Effector CD8-positive, alpha-beta T cell (primary cell): ENCODE measurements at regions not wholly inside any gene's neighbourhood (a gene's known extent, or its start where the extent isn't known, plus 50 kb on each side); places are given as distances from the start of the nearest gene placed in this dataset.
"Not testable (repeated sequence)": the region's sequence is repeated elsewhere in the genome, so short reads cannot be mapped to it uniquely, and the experiment has no call there.

Experiments used
- DNase-seq: peaks from one replicate; lab custom pipeline; 2025; lab: John Stamatoyannopoulos, UW

DNA sequence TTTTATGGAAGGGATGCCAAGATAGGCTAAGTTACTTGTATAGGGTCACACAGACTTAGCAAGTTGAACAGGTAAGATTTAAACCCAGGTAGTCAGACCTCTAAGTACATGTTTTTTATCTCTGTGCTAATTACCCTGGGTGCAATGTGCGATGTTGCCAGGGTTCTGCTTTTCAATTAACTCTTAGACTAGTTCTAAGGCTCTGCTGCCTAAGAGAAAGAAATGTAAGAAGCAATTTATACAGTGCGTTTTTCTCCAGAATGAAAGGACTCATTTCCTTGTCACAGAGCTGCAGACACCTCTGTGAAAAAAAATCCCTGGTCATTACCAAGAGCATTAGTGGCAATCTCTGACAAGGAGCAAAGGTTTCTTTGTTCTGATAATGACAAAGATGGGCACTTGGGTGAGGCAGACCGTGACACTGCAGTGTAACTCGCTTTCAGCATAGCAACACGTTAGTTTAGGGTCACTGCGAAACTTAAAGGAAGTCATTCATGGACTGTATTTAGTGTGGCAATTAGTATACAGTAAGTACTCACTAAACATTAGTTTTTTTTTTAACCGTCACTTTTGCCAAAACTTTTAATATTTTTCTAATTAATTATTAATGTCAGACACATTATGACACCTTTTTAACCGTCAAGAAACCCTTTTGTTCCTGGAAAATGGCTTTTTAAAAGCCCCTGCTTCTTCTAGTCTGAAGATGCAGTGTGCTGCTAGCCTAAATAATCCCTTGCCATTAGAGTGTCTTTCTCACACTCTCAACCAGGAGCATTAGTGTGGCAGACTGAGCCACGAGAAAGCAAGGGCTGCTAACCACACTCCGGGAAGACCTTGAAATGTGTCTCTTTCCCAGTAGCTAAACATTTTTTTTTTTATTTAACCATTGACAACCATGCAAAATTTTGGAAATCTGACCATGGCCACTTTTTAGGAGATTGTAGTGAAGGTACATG lies 520.0 kb upstream of the C9orf72 start:
- no peak for DNase-seq

DNA sequence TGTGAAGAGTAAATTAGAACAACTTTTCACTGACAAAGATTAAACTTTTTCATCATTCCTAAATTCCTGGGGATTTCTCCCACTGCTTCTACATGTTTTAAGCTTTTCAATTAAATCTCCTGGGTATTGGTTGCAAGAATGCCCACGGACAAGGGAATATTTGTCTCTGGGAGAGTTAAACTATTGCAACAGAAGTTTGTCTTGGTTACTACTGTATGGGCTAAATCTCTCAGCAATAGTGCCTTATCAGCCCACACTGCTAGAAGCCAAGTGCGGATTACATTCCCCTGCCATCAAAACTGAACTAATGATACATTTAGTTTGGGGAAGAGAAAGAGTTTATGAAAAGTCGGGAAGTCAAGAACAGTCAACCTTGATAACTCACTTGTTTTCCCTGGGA lies 528.2 kb upstream of the C9orf72 start:
- DNase-seq: no peak

- no peak for DNase-seq
Observed at GRCh38 chr9:28105001-28105400, 531.7 kb upstream of the C9orf72 start.

- DNase-seq: no peak
Observed at GRCh38 chr9:28120184-28120583, 546.9 kb upstream of the C9orf72 start.

- no peak for DNase-seq
Observed at GRCh38 chr9:28120626-28121025, 547.3 kb upstream of the C9orf72 start.

- no peak for DNase-seq
Observed at GRCh38 chr9:28121366-28121765, 548.1 kb upstream of the C9orf72 start.

GRCh38 chr9:28124917-28125316 lies 551.6 kb upstream of the C9orf72 start:
- no peak for DNase-seq

- DNase-seq: no peak
Observed at GRCh38 chr9:28127101-28127500, 553.8 kb upstream of the C9orf72 start.

GRCh38 chr9:28134446-28134976 lies 561.2 kb upstream of the C9orf72 start:
- DNase-seq: no peak

DNA sequence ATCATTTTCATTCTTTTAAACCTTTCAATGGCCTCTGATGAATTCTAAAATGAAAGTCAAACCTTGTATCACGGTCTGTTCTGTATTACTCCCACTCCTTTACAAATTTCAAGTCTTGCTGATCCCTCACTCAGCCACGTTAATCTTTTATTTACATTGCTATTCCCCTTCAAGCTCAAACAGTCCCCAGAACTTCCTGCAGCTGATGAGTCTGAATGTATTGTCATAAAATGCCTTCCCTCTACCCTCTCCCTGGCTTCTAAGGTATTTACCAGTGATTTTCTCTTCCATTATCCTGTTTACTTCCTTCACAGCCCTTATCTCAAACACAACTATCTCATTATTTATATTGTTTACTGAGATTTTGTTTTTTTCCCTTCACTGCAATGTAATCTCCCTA lies 562.3 kb upstream of the C9orf72 start:
- DNase-seq: no peak

DNA sequence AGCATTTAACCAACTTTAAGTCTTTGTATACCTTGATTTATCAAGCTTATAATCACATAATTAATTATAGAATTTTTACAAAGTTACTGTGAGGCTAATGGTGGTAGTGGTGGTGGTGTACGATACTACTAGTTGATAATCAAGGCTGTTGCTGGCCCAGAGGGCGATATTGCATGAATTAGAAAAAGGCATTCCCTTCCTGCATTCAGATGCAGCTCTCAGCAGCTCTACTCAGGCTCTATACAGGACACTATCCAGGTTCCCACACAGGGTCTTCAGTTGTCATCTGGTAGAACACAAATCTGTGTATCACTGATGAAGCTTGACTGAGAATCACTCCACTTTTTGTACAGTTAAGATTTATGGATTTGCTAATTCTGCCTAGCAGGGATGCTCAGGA lies 562.8 kb upstream of the C9orf72 start:
- no peak for DNase-seq

DNA sequence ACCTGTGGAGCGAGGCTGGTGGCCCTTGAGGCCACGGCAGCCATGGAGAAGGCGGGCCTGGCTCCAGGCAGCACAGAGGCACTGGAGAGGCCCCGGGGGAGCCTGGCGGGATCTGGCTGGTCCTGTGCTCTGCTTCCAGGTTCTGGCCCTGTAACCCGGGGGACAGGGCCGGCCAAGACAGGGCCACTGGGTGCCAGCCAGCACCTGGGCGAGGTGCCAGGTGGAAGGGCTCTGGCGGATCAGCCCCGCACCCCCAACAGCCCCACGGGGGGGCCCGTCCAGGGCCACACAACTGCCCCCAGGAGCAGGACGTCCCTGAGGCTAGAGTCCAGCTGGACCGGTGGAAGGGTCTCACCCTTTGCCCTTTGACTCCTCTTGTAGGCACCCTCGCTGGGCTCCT lies 574.1 kb upstream of the C9orf72 start:
- not testable (repeated sequence) for DNase-seq

- DNase-seq: not testable (repeated sequence)
Observed at GRCh38 chr9:28147923-28148597, 574.8 kb upstream of the C9orf72 start.

DNA sequence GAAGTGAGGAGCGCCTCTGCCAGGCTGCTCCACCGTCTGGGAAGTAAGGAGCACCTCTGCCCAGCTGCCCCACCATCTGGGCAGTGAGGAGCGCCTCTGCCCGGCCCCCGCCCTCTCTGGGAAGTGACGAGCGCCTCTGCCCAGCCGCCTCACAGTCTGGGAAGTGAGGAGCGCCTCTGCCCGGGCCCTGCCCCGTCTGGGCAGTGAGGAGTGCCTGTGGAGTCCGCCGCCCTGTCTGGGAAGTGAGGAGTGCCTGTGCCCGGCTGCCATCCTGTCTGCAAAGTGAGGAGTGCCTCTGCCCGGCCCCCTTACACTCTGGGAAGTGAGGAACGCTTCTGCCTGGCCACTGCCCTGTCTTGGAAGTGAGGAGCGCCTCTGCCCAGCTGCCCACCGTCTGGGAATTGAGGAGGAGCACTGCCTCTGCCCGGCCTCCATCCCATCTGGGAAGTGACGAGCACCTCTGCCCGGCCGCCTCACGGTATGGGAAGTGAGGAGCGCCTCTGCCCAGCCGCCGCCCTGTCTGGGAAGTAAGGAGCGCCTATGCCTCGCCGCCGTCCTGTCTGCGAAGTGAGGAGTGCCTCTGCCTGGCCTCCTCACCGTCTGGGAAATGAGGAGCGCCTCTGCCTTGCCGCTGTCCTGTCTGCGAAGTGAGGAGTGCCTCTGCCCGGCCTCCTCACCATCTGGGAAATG lies 576.2 kb upstream of the C9orf72 start:
- not testable (repeated sequence) for DNase-seq

- no peak for DNase-seq
Observed at GRCh38 chr9:28155067-28155466, 581.8 kb upstream of the C9orf72 start.

GRCh38 chr9:28155671-28156070 lies 582.4 kb upstream of the C9orf72 start:
- no peak for DNase-seq

GRCh38 chr9:28158451-28158850 lies 585.2 kb upstream of the C9orf72 start:
- DNase-seq: no peak

DNA sequence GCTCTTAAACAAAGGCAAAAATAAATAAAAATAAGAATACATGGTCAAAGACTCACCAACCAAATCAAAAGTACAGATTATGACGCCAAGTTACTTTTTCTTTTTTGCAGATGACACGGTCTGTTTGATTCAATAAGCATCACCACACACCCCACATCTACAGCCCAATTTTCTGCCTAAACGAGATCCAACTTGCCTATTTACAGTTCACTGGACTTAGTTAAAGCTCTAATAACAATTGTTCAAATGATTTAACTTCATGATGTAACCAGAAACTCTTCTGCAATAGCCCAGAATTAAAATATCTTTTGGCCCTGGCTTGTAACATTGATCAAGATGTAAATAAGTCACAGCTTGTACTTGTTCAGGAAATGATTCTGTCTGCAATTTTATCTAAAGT lies 590.3 kb upstream of the C9orf72 start:
- no peak for DNase-seq

GRCh38 chr9:28166179-28166578 lies 592.9 kb upstream of the C9orf72 start:
- no peak for DNase-seq

DNA sequence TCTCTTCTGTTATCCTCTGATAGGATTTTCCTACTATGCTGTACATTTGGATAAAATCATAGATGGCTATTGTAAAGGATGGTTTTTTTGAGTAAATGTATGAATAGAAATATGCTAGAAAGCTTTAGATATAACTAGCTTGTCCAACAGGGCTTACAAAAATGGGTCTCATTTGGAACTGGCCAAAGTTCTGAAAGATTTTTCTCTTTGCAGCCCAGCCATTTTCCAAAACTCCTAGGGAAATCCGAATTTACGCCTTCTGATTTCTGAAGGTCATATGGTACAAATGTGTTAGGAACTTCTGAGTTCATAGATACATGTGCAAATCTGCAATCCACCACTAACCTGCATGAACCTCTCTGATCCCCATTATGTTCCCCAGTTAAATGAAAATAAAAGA lies 603.9 kb upstream of the C9orf72 start:
- DNase-seq: no peak

GRCh38 chr9:28177925-28178324 lies 604.6 kb upstream of the C9orf72 start:
- DNase-seq: no peak

- DNase-seq: no peak
Observed at GRCh38 chr9:28179893-28180292, 606.6 kb upstream of the C9orf72 start.
